GM23338 (cell line): ENCODE measurements at regions not wholly inside any gene's neighbourhood (a gene's known extent, or its start where the extent isn't known, plus 50 kb on each side); places are given as distances from the start of the nearest gene placed in this dataset.

Experiments used
- ATAC-seq: fragments of 200-7000 bp; cut with Tn5 transposase; 3 replicates; pipeline ENCODE4 v1.9.1; 2020
- DNase-seq: peaks from one replicate; pipeline ENCODE4 v3.0.0-alpha.2; 2015; ENCODE audit warnings: low spot score
- H2AFZ ChIP-seq: fragments of 200-600 bp; sonication (generic); 2 replicates; pipeline ENCODE4 v1.8.0; 2016; ENCODE audit warnings: antibody characterized with exemption, mild to moderate bottlenecking, moderate library complexity
- H3F3A ChIP-seq: fragments of 200-600 bp; sonication (generic); replicated peaks from 2 replicates; pipeline ENCODE4 v1.8.0; 2017; ENCODE audit warnings: antibody characterized with exemption, mixed run types, low read depth
- H3K27ac ChIP-seq: fragments of 200-600 bp; sonication (generic); 2 replicates; pipeline ENCODE4 v1.6.1; 2016; ENCODE audit warnings: low read depth
- H3K27me3 ChIP-seq: fragments of 200-600 bp; sonication (generic); 2 replicates; pipeline ENCODE4 v1.8.0; 2016; ENCODE audit warnings: mild to moderate bottlenecking, mixed run types, moderate library complexity; ENCODE audit not compliant: insufficient read depth
- H3K36me3 ChIP-seq: fragments of 200-600 bp; sonication (generic); 2 replicates; pipeline ENCODE4 v1.8.0; 2016; ENCODE audit warnings: mild to moderate bottlenecking; ENCODE audit not compliant: insufficient read depth
- H3K4me1 ChIP-seq: fragments of 200-600 bp; sonication (generic); 2 replicates; pipeline ENCODE4 v1.8.0; 2016; ENCODE audit warnings: mild to moderate bottlenecking, moderate library complexity; ENCODE audit not compliant: insufficient read depth
- H3K4me2 ChIP-seq: fragments of 200-600 bp; sonication (generic); 2 replicates; pipeline ENCODE4 v1.7.1; 2017; ENCODE audit warnings: mixed run types
- H3K4me3 ChIP-seq: fragments of 200-600 bp; sonication (generic); 2 replicates; pipeline ENCODE4 v1.6.1; 2016; ENCODE audit warnings: mixed run types
- H3K79me2 ChIP-seq: fragments of 200-600 bp; sonication (generic); replicated peaks from 2 replicates; pipeline ENCODE4 v1.8.0; 2017; ENCODE audit warnings: mild to moderate bottlenecking; ENCODE audit not compliant: insufficient read depth
- H3K9me2 ChIP-seq: fragments of 200-600 bp; sonication (generic); 2 replicates; pipeline ENCODE4 v1.8.0; 2017; ENCODE audit not compliant: insufficient read depth
- H4K20me1 ChIP-seq: fragments of 200-600 bp; sonication (generic); replicated peaks from 2 replicates; pipeline ENCODE4 v1.8.0; 2017; ENCODE audit warnings: mild to moderate bottlenecking; ENCODE audit not compliant: insufficient read depth
- H3K27ac Mint-ChIP-seq: 2 replicates; pipeline ENCODE4 v1.8.0; 2020; ENCODE audit warnings: inconsistent platforms, mild to moderate bottlenecking, moderate library complexity, mixed read lengths
- H3K27me3 Mint-ChIP-seq: 3 replicates; pipeline ENCODE4 v1.8.0; 2022; ENCODE audit warnings: low read depth, mild to moderate bottlenecking, moderate library complexity, mixed read lengths, inconsistent platforms; ENCODE audit not compliant: insufficient read depth, poor library complexity
- H3K36me3 Mint-ChIP-seq: 3 replicates; pipeline ENCODE4 v1.8.0; 2021; ENCODE audit warnings: low read depth, mild to moderate bottlenecking, inconsistent platforms, moderate library complexity, mixed read lengths
- H3K4me1 Mint-ChIP-seq: 3 replicates; pipeline ENCODE4 v1.8.0; 2020; ENCODE audit warnings: mild to moderate bottlenecking, inconsistent platforms, mixed read lengths
- H3K4me3 Mint-ChIP-seq: 3 replicates; pipeline ENCODE4 v1.8.0; 2021; ENCODE audit warnings: moderate library complexity, mild to moderate bottlenecking, inconsistent platforms, mixed read lengths
- H3K9me3 Mint-ChIP-seq: 3 replicates; pipeline ENCODE4 v1.8.0; 2020; ENCODE audit warnings: moderate library complexity, mild to moderate bottlenecking, inconsistent platforms, mixed read lengths
- CREB1 ChIP-seq: fragments of 250-450 bp; sonication (Bioruptor Pico); IDR thresholded peaks from 2 replicates; pipeline ENCODE4 v1.5.0; 2020; ENCODE audit warnings: low read depth, mild to moderate bottlenecking, moderate library complexity
- EZH2 ChIP-seq: fragments of 200-600 bp; sonication (generic); IDR thresholded peaks from one replicate; pipeline ENCODE4 v1.8.0; 2017; ENCODE audit warnings: antibody characterized with exemption, mild to moderate bottlenecking, low read depth; ENCODE audit not compliant: unreplicated experiment
- EZH2phosphoT487 ChIP-seq: fragments of 200-600 bp; sonication (generic); IDR thresholded peaks from one replicate; pipeline ENCODE4 v1.8.1; 2018; ENCODE audit warnings: antibody characterized with exemption; ENCODE audit not compliant: unreplicated experiment
- JUNB ChIP-seq: IDR thresholded peaks from one replicate; pipeline ENCODE4 v1.6.1; 2016; ENCODE audit warnings: antibody characterized with exemption; ENCODE audit not compliant: unreplicated experiment
- NANOG ChIP-seq: IDR thresholded peaks from 2 replicates; pipeline ENCODE4 v1.6.1; 2016; ENCODE audit warnings: antibody characterized with exemption, borderline replicate concordance
- POLR2AphosphoS5 ChIP-seq: IDR thresholded peaks from 2 replicates; pipeline ENCODE4 v1.6.1; 2016; ENCODE audit warnings: antibody characterized with exemption, low read depth
- STAT1 ChIP-seq: IDR thresholded peaks from one replicate; pipeline ENCODE4 v1.6.1; 2016; ENCODE audit warnings: antibody characterized with exemption; ENCODE audit not compliant: unreplicated experiment
- ZNF114 ChIP-seq: fragments of 250-450 bp; sonication (Bioruptor Pico); IDR thresholded peaks from 2 replicates; pipeline ENCODE4 v1.5.0; 2020; ENCODE audit warnings: mild to moderate bottlenecking, moderate library complexity
- ZNF331 ChIP-seq: fragments of 250-450 bp; sonication (Bioruptor Pico); IDR thresholded peaks from 2 replicates; pipeline ENCODE4 v1.5.0; 2020; ENCODE audit warnings: low read depth, mild to moderate bottlenecking, moderate library complexity
- TF ChIP-seq, protein P1 (sequence below): IDR thresholded peaks from one replicate; pipeline ENCODE4 v1.6.1; 2018; ENCODE audit warnings: antibody characterized with exemption; ENCODE audit not compliant: unreplicated experiment
- TF ChIP-seq, protein P2 (sequence below): fragments of 250-450 bp; sonication (Bioruptor Pico); IDR thresholded peaks from 2 replicates; pipeline ENCODE4 v1.5.0; 2020; ENCODE audit warnings: mild to moderate bottlenecking, moderate library complexity
- TF ChIP-seq, protein P3 (sequence below), 2 experiments: fragments of 200-600 bp in 1 of 2; sonication (generic) in 1 of 2; conservative IDR thresholded peaks; 2 replicates each; pipeline versions ENCODE4 v1.5.1 to v1.6.1; 2016 to 2017; ENCODE audit warnings: antibody characterized with exemption in 2 of 2, low read depth in 2 of 2, mild to moderate bottlenecking in 2 of 2, moderate library complexity in 1 of 2
- TF ChIP-seq, protein P4 (sequence below): IDR thresholded peaks from 2 replicates; pipeline ENCODE4 v1.6.1; 2016; ENCODE audit warnings: antibody characterized with exemption

DNA sequence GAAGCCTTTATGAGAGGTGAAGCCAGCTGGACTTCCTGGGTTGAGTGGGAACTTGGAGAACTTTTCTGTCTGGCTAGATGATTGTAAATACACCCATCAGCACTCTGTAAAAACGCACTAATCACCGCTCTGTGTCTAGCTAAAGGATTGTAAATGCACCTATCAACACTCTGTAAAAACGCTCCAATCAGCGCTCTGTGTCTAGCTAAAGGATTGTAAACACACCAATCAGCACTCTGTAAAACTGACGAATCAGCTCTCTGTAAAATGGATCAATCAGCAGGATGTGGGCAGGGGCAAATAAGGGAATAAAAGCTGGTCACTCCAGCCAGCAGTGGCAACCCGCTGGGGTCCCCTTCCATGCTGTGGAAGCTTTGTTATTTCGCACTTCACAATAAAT, 163.6 kb upstream of the SLC39A10 start:
- H3K27ac Mint-ChIP-seq: no peak overlapping the region
- Histone ChIP-seq H3K4me3 (no peak overlapping the region), H3K79me2 (no peaks in the 10 kb centered on the region), H3K9me2 (peaks cover 9% of the 10 kb centered on the region), H3K27ac (no peak overlapping the region), H4K20me1 (no peaks in the 10 kb centered on the region), H3K27me3 (no peaks in the 10 kb centered on the region), H3K4me1 (peaks cover 3% of the 10 kb centered on the region; the same call in 1 of the 2 replicates), H3K36me3 (no peaks in the 10 kb centered on the region), H3K4me2 (no peak overlapping the region), H2AFZ (no peak overlapping the region), H3F3A (no peaks in the 10 kb centered on the region)
- H3K36me3 Mint-ChIP-seq: no peaks in the 10 kb centered on the region
- ATAC-seq (no peak), DNase-seq (no peak)
- H3K27me3 Mint-ChIP-seq: no peaks in the 10 kb centered on the region
- H3K4me3 Mint-ChIP-seq: no peak overlapping the region
- H3K4me1 Mint-ChIP-seq: peaks cover 5% of the 10 kb centered on the region; the same call in 2 of the 3 replicates
- TF ChIP-seq EZH2 (no peak), ZNF331 (CRISPR knock-in tag) (no peak), CREB1 (no peak), JUNB (no peak), EZH2phosphoT487 (no peak), NANOG (no peak), ZNF114 (CRISPR knock-in tag) (no peak), STAT1 (no peak), POLR2AphosphoS5 (no peak)
- TF ChIP-seq, protein P1, sequence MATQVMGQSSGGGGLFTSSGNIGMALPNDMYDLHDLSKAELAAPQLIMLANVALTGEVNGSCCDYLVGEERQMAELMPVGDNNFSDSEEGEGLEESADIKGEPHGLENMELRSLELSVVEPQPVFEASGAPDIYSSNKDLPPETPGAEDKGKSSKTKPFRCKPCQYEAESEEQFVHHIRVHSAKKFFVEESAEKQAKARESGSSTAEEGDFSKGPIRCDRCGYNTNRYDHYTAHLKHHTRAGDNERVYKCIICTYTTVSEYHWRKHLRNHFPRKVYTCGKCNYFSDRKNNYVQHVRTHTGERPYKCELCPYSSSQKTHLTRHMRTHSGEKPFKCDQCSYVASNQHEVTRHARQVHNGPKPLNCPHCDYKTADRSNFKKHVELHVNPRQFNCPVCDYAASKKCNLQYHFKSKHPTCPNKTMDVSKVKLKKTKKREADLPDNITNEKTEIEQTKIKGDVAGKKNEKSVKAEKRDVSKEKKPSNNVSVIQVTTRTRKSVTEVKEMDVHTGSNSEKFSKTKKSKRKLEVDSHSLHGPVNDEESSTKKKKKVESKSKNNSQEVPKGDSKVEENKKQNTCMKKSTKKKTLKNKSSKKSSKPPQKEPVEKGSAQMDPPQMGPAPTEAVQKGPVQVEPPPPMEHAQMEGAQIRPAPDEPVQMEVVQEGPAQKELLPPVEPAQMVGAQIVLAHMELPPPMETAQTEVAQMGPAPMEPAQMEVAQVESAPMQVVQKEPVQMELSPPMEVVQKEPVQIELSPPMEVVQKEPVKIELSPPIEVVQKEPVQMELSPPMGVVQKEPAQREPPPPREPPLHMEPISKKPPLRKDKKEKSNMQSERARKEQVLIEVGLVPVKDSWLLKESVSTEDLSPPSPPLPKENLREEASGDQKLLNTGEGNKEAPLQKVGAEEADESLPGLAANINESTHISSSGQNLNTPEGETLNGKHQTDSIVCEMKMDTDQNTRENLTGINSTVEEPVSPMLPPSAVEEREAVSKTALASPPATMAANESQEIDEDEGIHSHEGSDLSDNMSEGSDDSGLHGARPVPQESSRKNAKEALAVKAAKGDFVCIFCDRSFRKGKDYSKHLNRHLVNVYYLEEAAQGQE: no peak
- TF ChIP-seq, protein P2, sequence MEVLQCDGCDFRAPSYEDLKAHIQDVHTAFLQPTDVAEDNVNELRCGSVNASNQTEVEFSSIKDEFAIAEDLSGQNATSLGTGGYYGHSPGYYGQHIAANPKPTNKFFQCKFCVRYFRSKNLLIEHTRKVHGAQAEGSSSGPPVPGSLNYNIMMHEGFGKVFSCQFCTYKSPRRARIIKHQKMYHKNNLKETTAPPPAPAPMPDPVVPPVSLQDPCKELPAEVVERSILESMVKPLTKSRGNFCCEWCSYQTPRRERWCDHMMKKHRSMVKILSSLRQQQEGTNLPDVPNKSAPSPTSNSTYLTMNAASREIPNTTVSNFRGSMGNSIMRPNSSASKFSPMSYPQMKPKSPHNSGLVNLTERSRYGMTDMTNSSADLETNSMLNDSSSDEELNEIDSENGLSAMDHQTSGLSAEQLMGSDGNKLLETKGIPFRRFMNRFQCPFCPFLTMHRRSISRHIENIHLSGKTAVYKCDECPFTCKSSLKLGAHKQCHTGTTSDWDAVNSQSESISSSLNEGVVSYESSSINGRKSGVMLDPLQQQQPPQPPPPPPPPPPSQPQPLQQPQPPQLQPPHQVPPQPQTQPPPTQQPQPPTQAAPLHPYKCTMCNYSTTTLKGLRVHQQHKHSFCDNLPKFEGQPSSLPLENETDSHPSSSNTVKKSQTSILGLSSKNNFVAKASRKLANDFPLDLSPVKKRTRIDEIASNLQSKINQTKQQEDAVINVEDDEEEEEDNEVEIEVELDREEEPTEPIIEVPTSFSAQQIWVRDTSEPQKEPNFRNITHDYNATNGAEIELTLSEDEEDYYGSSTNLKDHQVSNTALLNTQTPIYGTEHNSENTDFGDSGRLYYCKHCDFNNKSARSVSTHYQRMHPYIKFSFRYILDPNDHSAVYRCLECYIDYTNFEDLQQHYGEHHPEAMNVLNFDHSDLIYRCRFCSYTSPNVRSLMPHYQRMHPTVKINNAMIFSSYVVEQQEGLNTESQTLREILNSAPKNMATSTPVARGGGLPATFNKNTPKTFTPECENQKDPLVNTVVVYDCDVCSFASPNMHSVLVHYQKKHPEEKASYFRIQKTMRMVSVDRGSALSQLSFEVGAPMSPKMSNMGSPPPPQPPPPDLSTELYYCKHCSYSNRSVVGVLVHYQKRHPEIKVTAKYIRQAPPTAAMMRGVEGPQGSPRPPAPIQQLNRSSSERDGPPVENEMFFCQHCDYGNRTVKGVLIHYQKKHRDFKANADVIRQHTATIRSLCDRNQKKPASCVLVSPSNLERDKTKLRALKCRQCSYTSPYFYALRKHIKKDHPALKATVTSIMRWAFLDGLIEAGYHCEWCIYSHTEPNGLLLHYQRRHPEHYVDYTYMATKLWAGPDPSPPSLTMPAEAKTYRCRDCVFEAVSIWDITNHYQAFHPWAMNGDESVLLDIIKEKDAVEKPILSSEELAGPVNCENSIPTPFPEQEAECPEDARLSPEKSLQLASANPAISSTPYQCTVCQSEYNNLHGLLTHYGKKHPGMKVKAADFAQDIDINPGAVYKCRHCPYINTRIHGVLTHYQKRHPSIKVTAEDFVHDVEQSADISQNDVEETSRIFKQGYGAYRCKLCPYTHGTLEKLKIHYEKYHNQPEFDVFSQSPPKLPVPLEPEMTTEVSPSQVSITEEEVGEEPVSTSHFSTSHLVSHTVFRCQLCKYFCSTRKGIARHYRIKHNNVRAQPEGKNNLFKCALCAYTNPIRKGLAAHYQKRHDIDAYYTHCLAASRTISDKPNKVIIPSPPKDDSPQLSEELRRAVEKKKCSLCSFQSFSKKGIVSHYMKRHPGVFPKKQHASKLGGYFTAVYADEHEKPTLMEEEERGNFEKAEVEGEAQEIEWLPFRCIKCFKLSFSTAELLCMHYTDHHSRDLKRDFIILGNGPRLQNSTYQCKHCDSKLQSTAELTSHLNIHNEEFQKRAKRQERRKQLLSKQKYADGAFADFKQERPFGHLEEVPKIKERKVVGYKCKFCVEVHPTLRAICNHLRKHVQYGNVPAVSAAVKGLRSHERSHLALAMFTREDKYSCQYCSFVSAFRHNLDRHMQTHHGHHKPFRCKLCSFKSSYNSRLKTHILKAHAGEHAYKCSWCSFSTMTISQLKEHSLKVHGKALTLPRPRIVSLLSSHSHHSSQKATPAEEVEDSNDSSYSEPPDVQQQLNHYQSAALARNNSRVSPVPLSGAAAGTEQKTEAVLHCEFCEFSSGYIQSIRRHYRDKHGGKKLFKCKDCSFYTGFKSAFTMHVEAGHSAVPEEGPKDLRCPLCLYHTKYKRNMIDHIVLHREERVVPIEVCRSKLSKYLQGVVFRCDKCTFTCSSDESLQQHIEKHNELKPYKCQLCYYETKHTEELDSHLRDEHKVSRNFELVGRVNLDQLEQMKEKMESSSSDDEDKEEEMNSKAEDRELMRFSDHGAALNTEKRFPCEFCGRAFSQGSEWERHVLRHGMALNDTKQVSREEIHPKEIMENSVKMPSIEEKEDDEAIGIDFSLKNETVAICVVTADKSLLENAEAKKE (CRISPR knock-in tag): no peak
- TF ChIP-seq, protein P3, sequence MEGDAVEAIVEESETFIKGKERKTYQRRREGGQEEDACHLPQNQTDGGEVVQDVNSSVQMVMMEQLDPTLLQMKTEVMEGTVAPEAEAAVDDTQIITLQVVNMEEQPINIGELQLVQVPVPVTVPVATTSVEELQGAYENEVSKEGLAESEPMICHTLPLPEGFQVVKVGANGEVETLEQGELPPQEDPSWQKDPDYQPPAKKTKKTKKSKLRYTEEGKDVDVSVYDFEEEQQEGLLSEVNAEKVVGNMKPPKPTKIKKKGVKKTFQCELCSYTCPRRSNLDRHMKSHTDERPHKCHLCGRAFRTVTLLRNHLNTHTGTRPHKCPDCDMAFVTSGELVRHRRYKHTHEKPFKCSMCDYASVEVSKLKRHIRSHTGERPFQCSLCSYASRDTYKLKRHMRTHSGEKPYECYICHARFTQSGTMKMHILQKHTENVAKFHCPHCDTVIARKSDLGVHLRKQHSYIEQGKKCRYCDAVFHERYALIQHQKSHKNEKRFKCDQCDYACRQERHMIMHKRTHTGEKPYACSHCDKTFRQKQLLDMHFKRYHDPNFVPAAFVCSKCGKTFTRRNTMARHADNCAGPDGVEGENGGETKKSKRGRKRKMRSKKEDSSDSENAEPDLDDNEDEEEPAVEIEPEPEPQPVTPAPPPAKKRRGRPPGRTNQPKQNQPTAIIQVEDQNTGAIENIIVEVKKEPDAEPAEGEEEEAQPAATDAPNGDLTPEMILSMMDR (conservative IDR thresholded peaks at IDR 0.05; ENCODE audit: low read depth in 2 of 2): no peak
- TF ChIP-seq, protein P4, sequence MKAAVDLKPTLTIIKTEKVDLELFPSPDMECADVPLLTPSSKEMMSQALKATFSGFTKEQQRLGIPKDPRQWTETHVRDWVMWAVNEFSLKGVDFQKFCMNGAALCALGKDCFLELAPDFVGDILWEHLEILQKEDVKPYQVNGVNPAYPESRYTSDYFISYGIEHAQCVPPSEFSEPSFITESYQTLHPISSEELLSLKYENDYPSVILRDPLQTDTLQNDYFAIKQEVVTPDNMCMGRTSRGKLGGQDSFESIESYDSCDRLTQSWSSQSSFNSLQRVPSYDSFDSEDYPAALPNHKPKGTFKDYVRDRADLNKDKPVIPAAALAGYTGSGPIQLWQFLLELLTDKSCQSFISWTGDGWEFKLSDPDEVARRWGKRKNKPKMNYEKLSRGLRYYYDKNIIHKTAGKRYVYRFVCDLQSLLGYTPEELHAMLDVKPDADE: no peak
- H3K9me3 Mint-ChIP-seq: no peaks in the 10 kb centered on the region
